LHCN-M2 (cell line): ENCODE measurements at regions not wholly inside any gene's neighbourhood (a gene's known extent, or its start where the extent isn't known, plus 50 kb on each side); places are given as distances from the start of the nearest gene placed in this dataset.
"Not testable (repeated sequence)": the region's sequence is repeated elsewhere in the genome, so short reads cannot be mapped to it uniquely, and the experiment has no call there.

ENCODE experiments used
- DNase-seq: peaks from one replicate; pipeline ENCODE4 v3.0.0-alpha.2; 2012; ENCODE audit warnings: low read depth

DNA sequence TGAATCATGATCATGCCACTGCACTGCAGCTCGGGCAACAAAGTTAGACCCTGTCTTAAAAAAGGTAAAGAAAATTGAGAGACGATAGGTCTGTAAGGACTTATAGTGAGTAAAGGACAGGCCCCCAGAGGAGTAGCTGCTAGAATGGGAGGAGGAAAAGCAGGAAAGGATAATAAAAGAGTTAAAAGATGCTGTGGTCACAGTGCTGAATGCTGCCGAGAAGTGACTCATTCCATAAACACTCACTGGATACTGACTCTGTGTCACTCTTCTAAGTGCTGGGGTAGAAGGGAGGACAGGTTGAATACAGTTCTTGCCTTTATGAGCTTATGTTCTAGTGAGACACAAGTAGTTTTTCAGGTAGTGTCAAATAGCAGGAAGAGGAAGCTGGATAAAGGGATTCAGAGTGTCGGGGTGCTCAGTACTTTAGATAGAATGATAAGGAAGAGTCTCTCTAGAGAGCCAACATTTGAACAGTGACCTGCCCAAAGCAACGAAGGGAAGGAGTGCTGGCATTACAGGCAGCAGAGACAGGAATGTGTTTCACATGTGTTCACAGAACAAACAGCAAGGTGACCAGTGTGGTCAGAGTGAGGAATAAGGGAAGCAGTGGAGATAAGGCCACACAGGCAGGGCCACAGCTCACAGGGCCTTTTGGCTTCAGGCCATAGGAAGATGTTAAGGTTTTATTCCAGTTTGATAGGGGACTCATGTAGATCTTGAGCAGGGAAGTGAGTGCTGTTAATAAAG, 1240.5 kb downstream of the UQCRFS1 start:
- peak; percentile 64 for DNase-seq

DNA sequence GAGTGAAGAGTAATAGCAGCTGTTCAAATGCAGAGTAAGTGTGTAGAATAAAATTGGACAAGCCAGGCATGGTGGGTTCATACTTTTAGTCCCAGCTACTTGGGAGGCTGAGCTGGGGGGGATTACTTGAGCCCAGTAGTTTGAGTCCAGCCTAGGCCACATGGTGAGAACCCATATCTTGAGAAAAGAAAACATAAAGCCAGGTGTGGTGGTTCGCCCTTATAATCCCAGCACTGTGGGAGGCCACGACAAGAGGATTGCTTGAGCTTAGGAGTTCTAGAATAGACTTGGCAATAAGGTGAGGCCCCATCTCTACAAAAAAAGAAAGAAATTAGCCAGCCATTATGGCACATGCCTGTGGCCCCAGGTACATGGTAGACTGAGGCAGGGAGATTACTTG, 1241.1 kb downstream of the UQCRFS1 start:
- DNase-seq = no peak

DNA sequence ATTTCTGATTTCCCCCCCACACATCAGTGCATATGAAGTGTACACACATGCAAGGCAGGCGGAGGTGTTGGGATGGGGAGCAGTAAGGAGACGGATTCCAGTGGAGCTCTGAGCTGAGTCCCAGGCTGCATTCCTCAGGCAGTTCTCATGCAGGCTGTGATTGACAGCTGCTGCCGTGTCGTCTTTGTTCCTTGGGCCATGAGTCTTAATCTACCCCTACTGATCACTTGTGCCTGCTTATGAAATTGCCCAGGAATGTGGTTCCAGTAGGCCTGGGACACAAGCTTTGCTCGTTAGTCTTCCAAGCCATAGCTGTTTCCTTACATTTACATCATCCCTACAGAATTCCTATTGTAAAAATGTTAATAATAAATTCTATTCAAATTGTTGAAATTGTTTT, 1241.9 kb downstream of the UQCRFS1 start:
- peak; percentile 59 for DNase-seq

DNA sequence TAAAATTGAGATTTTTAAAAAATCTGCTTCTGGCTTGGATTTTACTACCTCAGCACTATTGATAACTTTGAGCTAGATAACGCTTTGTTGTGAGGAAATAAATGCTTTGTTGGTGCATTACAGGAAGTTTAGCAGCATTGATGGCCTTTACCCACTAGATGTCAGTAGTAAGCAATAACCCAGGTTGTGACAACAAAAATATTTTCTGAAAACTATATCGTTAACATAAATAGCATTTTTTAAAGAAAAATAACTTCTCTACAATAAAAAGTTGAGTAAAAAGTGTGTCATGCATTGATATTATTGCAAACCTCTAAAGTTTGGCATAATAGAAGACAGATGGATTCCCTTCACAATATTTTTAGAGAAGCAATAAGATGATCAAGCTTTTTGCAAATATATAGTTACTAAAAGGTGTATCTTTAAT, 1246.5 kb downstream of the UQCRFS1 start:
- DNase-seq = no peak

DNA sequence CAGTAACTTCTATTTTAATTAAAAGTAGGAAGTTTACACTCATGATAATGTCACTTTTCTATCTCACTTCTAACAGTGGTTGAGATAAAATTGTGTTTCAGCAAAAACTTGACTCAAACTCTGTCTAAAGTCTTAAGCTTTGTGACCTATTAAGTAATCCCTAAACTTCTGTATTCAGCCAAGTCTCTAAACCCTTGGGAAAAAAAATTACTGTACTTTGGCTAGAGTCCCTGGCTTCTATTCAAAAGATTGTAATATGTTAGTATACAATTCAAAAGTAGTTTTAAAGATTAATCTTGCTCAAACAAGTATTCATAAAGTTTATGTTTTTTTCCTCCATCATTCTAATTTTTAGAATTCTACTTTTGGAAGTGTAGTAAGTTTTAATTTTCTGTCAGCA, 1248.8 kb downstream of the UQCRFS1 start:
- no peak for DNase-seq

DNA sequence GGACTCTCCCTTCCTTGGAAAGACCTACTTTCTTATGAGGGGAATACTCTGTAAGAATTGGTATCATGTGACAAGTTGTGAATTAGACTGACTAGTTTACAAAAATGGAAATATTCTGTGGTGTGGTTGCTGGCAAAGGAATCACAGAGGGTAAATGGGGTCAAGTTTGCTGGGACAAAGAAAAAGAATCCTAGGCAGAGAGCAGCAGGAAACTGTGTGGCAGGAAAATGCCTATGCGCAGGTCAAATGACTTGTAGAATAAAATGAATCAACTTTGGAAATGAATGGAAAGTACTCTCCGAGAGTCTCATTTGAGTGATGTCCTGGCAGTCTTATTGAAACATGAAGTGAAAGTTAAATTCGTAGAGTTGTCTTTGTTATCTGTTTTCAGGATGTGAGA, 1250.7 kb downstream of the UQCRFS1 start:
- DNase-seq = no peak

DNA sequence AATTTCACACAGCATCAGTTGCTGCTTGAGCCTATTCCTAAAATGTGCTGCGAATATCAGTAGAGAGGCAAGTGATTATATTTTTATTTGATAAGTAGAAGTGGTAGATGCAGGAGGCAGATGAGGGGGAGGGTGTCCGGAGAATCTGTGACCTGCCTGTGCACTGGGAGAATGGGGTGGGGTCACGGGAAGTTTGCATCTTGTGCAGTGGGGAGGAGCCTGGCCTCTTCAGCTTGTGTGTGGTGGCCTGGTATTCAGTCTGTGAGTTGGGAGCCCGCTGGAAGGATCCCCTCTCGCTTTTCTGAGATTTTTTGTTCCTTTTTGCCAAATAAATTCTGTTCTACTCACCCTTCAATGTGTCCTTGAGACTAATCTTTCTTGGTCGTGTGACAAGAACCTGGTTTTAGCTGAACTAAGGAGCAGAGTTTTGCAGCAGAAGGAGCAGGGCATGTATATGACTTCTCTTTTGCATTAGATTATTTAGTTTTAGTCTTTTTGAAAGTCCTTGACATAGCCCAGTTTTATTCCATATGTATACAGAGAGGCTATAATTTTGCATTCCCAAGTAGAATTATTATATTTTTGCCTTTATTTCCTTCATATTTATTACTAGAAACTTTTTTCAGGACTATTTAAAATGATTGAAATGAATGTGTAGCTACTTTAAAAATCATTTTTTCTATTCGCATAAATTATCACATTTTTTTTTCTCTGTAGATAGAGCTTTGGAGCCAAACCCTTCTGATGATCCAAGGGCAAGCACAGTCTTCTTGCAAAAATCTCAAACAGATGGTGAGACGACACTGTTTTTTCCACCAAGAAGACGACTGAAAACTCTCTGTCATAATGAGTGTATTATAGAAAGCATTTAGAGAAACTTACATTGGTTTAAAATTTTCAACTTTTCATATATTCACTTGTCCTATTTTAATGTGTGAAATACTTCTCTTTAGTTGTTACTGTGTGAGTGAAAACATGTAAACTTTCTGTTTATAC, 1257.2 kb downstream of the UQCRFS1 start:
- no peak for DNase-seq

DNA sequence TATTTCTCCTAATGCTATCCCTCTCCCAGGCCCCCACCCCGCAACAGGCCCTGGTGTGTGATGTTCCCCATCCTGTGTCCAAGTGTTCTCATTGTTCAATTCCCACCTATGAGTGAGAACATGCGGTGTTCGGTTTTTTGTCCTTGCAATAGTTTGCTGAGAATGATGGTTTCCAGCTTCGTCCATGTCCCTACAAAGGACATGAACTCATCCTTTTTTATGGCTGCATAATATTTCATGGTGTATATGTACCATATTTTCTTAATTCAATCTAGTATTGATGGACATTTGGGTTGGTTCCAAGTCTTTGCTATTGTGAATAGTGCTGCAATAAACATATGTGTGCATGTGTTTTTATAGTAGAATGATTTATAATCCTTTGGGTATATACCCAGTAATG, 1270.3 kb downstream of the UQCRFS1 start:
- DNase-seq = not testable (repeated sequence)

DNA sequence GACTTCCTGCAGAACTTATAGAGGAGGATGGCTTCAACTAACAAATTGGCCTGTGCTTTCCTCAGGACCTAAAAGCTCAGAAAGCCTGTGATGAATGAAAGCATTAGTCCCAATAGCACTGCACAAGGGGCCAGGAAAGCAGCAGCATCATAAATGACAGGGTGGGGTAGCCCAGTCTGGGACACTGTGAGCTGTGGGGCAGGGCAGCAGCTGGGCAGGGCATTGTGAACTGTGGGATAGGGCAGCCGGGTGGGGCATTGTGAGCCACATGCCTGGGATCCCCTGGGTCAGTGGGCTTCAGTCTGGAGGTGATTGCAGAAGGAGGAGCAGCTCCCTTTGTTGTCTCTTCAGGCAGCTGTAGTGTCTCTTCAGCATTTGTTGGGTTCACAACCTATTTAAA, 1276.8 kb downstream of the UQCRFS1 start:
- no peak for DNase-seq

DNA sequence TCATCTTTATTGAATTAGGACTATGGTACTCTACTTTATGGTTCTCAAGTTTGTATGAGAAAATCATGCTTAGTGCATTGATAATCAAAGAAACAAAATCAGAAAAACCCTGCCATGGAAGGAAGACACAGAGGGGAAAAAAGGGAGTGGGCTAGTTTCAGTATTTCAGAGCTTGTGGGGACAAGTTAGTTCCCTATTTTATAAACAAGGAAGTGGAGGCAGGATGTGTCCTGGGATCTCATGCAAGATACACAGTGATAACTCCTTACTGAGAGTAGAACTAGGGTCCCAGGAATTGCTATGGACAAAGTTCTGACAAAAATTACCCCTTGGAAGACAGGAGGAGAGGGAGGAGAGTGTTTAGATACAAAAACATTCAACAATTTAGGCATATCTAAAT, 1277.3 kb downstream of the UQCRFS1 start:
- DNase-seq = no peak

DNA sequence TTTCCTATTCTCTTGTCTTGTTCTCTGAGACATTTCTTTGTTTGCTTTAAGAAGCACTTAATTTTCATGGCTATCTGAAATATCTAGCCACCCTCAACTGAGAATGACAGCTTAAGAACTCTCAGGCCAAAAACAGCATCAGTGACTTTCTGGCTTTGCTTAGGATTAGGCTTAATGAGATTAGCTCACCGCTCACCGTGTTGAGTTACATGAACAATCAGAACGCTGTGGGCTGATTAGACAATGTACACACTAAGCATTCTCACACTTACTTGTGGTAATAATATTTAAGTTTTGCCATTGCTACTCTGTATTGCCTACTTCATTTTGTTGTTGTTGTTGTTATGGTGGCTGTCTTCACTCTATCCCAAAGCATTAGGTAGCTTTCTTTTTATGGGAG, 1283.6 kb downstream of the UQCRFS1 start:
- no peak for DNase-seq

DNA sequence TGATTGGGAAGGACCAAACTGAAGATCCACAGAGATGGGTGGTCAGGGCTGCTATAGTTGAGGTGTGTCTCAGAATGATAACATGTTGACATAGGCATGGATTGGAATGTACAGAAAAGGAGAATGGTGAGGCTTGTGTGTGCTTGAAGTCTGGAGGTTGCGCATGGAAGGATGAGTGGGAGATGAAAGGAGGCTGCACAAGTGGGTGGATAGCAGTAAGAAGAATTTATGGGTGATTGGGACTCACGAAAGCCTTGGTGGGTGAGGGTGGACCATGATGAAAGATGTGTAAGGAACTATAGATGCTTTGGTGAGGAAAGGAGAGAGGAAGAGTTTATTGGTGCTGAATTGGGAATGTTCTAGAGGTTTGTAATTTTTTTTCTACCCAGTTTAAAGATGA, 1287.7 kb downstream of the UQCRFS1 start:
- DNase-seq = no peak

DNA sequence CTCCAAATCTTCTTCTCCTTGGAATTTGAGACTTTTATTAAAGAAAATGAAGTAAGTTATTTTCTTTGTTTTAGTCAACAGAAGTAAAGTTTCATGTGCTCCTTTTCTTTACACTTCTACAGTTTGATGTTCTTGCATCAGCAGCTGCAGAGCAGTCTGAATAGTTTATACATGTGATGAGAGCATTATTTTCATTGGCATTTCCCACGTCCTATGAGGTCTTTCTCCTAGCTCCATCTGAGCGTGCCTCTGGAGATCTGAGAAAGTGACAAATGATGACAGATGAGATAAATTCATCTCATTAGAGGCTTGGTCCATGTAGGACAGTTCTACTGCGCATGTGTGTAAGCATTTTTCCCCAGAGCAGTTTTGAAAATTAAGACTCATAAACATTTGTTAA, 1290.0 kb downstream of the UQCRFS1 start:
- no peak for DNase-seq

DNA sequence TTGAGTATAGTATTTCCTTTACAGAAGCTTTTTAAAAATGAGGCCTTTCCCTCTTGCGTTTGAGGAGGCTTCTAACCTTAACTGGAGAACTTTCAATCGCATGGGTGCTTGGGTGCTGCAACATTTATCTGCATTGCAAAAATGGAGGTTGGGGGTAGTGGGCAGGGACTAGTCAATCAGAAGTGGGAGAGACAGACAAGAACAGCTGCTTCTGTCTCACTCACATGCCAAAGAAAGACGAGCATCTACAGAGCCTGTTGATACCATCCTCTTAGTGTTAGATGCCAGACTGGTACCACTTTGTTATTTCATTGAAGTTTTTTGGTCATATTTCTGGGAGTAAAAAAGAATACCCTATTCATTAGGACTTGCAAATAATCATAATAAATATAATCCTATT, 1292.2 kb downstream of the UQCRFS1 start:
- DNase-seq = no peak

DNA sequence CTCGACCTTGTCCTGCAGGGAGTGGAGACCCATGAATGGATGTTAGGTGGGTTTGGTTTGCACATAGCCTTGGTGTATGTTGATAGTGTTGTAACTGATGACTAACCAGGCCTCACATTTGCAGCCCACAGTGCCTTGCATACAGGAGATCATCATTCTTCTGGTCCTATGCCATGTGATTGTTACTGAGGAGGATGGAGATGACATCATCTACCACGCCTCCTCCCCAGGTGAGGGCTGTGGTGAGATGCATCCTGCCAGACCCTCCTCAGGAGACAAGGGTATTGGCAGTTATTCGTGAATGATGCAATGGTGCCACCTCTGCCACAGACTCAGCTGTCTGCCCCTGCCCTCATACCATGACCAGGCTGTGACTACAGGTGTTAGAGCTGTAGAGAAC, 1294.1 kb downstream of the UQCRFS1 start:
- no peak for DNase-seq

DNA sequence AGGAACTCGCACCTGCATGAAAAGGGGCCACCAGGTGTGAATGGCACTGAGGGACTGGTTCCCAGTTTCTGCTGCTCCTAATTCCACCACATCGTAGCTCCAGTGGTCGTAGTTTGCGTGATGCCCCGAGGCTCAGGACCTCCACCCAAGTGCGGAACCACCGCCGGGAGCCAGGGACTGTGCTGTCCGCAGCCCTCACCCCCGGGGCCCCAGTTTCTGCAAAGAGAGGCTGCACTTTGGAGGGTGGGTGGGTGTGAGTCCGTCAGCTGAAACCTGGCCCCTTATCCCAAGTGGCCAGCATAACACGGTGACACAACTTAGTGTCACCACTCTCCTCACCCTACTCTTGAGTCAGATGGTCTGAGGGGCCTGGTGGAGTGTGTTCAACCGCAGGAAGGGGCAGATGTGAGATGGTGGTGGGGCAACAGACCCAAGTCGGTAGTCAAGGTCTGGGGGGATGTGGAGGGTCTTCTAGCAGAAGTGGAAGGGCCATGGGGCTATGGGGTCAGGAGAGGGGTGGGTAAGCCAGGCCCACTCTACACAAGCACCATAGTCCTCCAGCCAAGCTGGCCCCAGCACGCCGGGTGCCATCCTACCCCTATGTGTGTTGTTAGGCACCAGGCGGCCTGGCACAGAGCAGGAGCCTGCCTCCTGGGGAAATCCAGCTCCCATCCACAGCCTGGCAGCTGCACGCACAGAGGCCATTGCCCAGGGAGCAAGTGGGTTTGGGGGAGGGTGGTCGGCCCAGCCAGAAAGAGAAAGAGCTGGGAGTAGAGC, 1301.6 kb downstream of the UQCRFS1 start:
- DNase-seq = no peak

DNA sequence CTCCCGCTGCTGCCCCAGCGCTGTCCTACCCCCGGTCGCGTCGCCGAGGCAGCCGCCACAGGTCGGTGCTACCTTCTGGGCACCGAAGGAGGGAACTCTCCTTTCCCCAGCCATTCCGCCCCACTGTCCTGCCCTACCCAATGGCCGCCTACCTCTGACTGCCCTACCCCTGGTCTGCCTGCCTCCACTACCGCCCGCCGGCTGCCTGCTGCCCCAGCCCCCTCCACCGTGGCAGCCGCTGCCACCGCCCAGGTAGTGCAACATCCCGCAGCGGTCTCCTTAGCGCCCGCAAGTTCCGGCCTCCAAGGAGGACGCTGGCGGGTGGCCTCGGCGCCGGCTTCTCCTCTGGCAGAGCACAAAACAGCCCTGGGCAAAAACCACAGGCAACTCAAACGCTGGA, 1303.1 kb downstream of the UQCRFS1 start:
- no peak for DNase-seq

DNA sequence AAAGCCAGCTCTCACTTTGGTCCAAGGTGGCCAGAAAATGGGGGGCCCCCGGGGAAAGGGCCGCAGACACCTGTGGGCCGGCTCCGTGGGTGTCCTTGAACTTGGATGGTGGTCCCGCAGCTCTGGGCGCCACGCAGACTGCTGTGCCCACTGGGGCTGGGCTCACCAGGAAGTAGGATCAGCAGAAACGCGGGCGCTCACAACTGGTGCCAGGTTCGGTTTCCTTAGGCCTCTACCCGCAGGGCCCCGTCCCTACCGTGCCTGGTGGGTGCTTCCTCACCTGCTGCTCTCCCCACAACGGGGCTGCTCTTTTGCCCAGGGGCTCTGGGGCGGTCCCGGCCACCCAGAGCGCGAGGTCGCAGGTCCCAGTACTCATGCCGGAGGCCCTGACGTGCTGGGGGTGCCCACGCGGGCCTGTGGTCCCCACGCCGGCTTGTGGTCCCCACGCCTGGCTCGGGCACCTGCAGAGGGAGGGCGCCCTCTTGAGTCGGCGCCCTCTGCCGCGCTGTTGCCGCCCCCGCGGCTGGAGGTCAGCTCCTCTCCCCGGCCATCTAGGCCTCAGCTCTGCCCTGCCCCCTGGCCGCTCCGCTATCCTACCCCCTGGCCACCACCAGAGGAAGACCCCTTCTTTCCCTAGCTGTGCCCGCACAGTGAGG, 1303.6 kb downstream of the UQCRFS1 start:
- no peak for DNase-seq

DNA sequence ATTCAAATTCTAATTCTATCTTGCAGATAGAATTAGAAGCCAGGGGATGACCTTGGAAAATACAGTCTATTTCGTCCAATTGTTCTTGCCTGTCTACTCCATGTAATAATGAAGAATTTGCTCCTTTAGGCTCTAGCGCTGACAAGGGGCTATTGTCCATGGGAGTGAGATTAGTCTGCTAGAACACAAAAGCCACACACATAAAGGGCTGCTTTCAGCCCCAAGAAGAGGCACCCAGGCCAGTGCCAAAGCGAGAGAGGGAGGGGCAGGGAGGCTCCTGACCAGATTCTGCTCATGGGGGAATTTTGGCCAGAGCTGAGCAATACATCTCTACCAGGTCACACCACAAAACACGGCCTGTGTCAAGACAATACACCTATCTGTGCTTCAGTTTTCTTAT, 1306.9 kb downstream of the UQCRFS1 start:
- DNase-seq = no peak

DNA sequence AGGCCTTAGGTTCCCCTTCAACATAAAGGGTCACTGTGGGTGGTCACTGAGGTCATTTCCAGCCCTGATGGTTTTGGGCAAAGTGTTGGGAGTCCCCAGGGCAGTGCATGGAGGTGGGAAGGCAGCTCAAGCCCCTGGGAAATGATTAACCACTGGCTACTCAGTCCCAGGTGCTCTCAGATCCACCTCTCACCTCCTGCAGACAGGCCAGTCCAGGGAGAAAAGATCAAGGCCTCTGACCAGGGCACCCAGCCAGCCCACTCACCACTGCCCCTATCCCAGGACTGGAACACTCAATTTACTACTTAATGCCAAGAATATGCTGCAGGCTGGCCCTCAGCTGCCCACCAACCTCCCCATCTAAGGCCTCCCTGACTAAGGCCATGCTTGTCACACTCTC, 1307.9 kb downstream of the UQCRFS1 start:
- no peak for DNase-seq

DNA sequence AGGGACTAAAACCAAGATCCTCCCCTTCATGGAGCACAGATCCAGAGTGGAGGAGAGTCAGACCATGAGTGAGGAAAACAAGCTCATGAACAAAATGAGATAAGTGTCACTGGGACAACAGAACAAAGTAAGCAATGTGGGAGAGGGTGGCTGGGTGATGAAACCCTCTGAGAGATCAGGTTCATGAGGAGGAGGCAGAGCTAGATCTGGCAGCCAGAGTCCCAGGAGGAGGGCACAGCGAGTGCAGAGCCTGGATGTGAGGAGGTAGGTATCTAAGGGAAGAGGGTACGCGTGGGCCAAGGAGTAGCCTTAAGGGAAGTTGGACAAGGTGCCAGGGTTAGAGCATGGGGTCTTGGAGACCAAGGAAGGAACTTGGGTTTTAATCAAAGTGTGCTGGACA, 1311.9 kb downstream of the UQCRFS1 start:
- DNase-seq = no peak

DNA sequence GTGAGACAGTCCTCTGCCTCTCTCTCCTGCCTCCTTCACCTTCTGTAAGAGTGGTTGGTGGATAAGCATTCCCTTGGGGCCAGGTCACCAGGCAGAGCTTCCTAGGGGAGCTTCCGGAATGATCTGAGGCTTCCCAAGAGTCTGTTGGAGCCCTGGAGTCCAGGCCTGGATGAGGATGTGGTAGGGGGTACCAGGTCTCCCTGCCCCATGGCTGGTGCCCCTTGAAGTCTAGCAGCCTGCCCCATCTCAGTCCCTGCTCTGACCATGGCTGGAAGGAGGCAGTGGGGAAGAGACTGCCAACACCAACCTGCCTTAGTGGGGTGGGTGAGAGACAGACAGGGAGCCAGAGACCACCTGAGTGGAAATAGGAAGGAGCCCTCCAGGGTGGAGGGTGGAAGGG, 1316.9 kb downstream of the UQCRFS1 start:
- no peak for DNase-seq
